ENCODE measurements at regions not wholly inside any gene's neighbourhood (a gene's known extent, or its start where the extent isn't known, plus 50 kb on each side); places are given as distances from the start of the nearest gene placed in this dataset.
A peak's percentile ranks its signal among the peaks of the same experiment; 100 is the strongest.
"Not testable (repeated sequence)": the region's sequence is repeated elsewhere in the genome, so short reads cannot be mapped to it uniquely, and the experiment has no call there.

- Mint-ChIP-seq H3K27me3 (no peaks in the 10 kb centered on the region), H3K27ac (no peak overlapping the region), H3K4me3 (ENCODE audit: low read depth) (no peak overlapping the region), H3K9me3 (ENCODE audit: low read depth) (no peaks in the 10 kb centered on the region), H3K36me3 (ENCODE audit: insufficient read depth) (no peaks in the 10 kb centered on the region), H3K4me1 (ENCODE audit: low read depth) (no peaks in the 10 kb centered on the region)
- no peak for TF ChIP-seq CTCF (IDR thresholded peaks at IDR 0.05; ENCODE audit: unreplicated experiment)
- no peak for DNase-seq (ENCODE audit: low spot score, unreplicated experiment)
Observed at GRCh38 chr18:68399721-68400120, 315.2 kb downstream of the TMX3 start.

- Mint-ChIP-seq H3K4me3 (ENCODE audit: low read depth) (no peak overlapping the region), H3K27ac (no peak overlapping the region), H3K9me3 (ENCODE audit: low read depth) (no peaks in the 10 kb centered on the region), H3K36me3 (ENCODE audit: insufficient read depth) (no peaks in the 10 kb centered on the region), H3K27me3 (no peaks in the 10 kb centered on the region), H3K4me1 (ENCODE audit: low read depth) (no peaks in the 10 kb centered on the region)
- no peak for TF ChIP-seq CTCF (IDR thresholded peaks at IDR 0.05; ENCODE audit: unreplicated experiment)
- DNase-seq (ENCODE audit: low spot score, unreplicated experiment) = no peak
Observed at GRCh38 chr18:68397241-68398035, 317.5 kb downstream of the TMX3 start.

GRCh38 chr18:68394705-68395104 is 320.2 kb downstream of the TMX3 start:
- H3K27ac Mint-ChIP-seq = no peak overlapping the region
- TF ChIP-seq CTCF (IDR thresholded peaks at IDR 0.05; ENCODE audit: unreplicated experiment) = no peak
- no peak overlapping the region for H3K4me3 Mint-ChIP-seq (ENCODE audit: low read depth)
- H3K27me3 Mint-ChIP-seq = no peaks in the 10 kb centered on the region
- no peaks in the 10 kb centered on the region for H3K9me3 Mint-ChIP-seq (ENCODE audit: low read depth)
- no peaks in the 10 kb centered on the region for H3K36me3 Mint-ChIP-seq (ENCODE audit: insufficient read depth)
- no peaks in the 10 kb centered on the region for H3K4me1 Mint-ChIP-seq (ENCODE audit: low read depth)
- no peak for DNase-seq (ENCODE audit: low spot score, unreplicated experiment)

GRCh38 chr18:68391801-68392200 is 323.1 kb downstream of the TMX3 start:
- Mint-ChIP-seq H3K27ac (peak overlapping the region; percentile 1), H3K4me1 (ENCODE audit: low read depth) (no peaks in the 10 kb centered on the region), H3K4me3 (ENCODE audit: low read depth) (no peak overlapping the region), H3K27me3 (no peaks in the 10 kb centered on the region), H3K36me3 (ENCODE audit: insufficient read depth) (no peaks in the 10 kb centered on the region), H3K9me3 (ENCODE audit: low read depth) (no peaks in the 10 kb centered on the region)
- DNase-seq (ENCODE audit: low spot score, unreplicated experiment) = no peak
- no peak for TF ChIP-seq CTCF (IDR thresholded peaks at IDR 0.05; ENCODE audit: unreplicated experiment)

GRCh38 chr18:68387246-68387645 is 327.7 kb downstream of the TMX3 start:
- H3K4me1 Mint-ChIP-seq (ENCODE audit: low read depth) = no peaks in the 10 kb centered on the region
- TF ChIP-seq CTCF (IDR thresholded peaks at IDR 0.05; ENCODE audit: unreplicated experiment) = no peak
- no peak overlapping the region for H3K27ac Mint-ChIP-seq
- no peaks in the 10 kb centered on the region for H3K36me3 Mint-ChIP-seq (ENCODE audit: insufficient read depth)
- no peak overlapping the region for H3K4me3 Mint-ChIP-seq (ENCODE audit: low read depth)
- peaks cover 5% of the 10 kb centered on the region for H3K9me3 Mint-ChIP-seq (ENCODE audit: low read depth)
- DNase-seq (ENCODE audit: low spot score, unreplicated experiment) = no peak
- H3K27me3 Mint-ChIP-seq = no peaks in the 10 kb centered on the region

GRCh38 chr18:68383979-68384378 is 330.9 kb downstream of the TMX3 start:
- not testable (repeated sequence) for H3K36me3 Mint-ChIP-seq (ENCODE audit: insufficient read depth); DNase-seq (ENCODE audit: low spot score, unreplicated experiment); H3K9me3 Mint-ChIP-seq (ENCODE audit: low read depth); H3K4me1 Mint-ChIP-seq (ENCODE audit: low read depth); H3K27me3 Mint-ChIP-seq; H3K27ac Mint-ChIP-seq; H3K4me3 Mint-ChIP-seq (ENCODE audit: low read depth)

Data from progenitor cell of endocrine pancreas (in vitro differentiated cells).